ENCODE measurements at regions not wholly inside any gene's neighbourhood (a gene's known extent, or its start where the extent isn't known, plus 50 kb on each side); places are given as distances from the start of the nearest gene placed in this dataset.

DNA sequence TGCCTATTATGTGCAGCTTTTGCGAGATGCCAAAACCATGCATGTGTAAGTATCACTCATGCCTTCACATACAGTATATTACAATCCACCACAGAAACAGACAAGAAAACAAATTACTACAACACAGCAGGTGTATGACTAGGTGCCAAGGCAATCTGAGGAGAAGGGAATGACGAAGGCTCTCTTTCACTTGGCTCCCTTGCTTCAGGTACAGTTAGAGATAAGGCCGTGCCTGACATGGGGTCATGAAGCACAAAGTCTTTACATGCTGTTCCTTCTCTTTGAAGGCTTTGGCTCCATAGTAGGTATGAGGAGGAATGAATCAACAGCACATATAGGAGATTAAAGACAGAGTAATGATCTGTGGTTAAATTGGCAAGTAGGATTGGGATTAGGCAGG, 65.2 kb upstream of the FSHB start (continued):
- TF ChIP-seq CREB1 (CRISPR knock-in tag; IDR thresholded peaks at IDR 0.05; ENCODE audit: low read depth) (no peak), NANOG (IDR thresholded peaks at IDR 0.05; ENCODE audit: borderline replicate concordance) (no peak), EZH2phosphoT487 (IDR thresholded peaks at IDR 0.05; ENCODE audit: unreplicated experiment) (no peak)
- TF ChIP-seq, protein P1, sequence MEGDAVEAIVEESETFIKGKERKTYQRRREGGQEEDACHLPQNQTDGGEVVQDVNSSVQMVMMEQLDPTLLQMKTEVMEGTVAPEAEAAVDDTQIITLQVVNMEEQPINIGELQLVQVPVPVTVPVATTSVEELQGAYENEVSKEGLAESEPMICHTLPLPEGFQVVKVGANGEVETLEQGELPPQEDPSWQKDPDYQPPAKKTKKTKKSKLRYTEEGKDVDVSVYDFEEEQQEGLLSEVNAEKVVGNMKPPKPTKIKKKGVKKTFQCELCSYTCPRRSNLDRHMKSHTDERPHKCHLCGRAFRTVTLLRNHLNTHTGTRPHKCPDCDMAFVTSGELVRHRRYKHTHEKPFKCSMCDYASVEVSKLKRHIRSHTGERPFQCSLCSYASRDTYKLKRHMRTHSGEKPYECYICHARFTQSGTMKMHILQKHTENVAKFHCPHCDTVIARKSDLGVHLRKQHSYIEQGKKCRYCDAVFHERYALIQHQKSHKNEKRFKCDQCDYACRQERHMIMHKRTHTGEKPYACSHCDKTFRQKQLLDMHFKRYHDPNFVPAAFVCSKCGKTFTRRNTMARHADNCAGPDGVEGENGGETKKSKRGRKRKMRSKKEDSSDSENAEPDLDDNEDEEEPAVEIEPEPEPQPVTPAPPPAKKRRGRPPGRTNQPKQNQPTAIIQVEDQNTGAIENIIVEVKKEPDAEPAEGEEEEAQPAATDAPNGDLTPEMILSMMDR (conservative IDR thresholded peaks at IDR 0.05; ENCODE audit: low read depth in 2 of 2): no peak

DNA sequence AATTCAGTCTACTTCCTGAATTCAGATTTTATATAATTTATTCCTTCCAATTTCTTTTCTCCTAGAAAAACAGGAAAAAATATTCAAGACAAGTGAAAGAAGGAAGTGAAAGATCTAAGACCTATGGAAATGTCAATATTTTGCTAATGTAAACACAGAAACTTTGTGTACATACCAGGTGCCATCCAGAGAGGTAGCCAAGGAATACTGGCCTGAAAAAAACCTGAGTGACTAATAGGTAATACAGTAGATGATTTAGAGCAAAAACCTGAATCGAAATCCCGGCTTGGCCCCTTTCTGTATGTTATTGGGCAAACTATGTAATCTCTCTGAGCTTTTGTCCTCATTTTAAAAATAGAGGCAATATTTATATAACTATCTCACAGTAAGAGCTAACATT, 59.2 kb upstream of the FSHB start:
- no peaks in the 10 kb centered on the region for H3K9me2 ChIP-seq (ENCODE audit: insufficient read depth)
- Mint-ChIP-seq H3K27me3 (ENCODE audit: insufficient read depth, low read depth, poor library complexity) (no peaks in the 10 kb centered on the region), H3K9me3 (peaks cover 12% of the 10 kb centered on the region), H3K4me3 (no peak overlapping the region), H3K4me1 (no peaks in the 10 kb centered on the region), H3K27ac (no peak overlapping the region), H3K36me3 (ENCODE audit: low read depth) (peaks cover 8% of the 10 kb centered on the region)
- H3K4me1 ChIP-seq (ENCODE audit: insufficient read depth): no peaks in the 10 kb centered on the region
- ATAC-seq (no peak), DNase-seq (ENCODE audit: low spot score) (no peak)
- H3K4me3 ChIP-seq: no peak overlapping the region
- no peak for TF ChIP-seq NANOG (IDR thresholded peaks at IDR 0.05; ENCODE audit: borderline replicate concordance)
- TF ChIP-seq ZNF114 (CRISPR knock-in tag; IDR thresholded peaks at IDR 0.05): no peak
- TF ChIP-seq EZH2phosphoT487 (IDR thresholded peaks at IDR 0.05; ENCODE audit: unreplicated experiment): no peak
- no peaks in the 10 kb centered on the region for H3F3A ChIP-seq (replicated peaks; ENCODE audit: low read depth)
- H3K27ac ChIP-seq (ENCODE audit: low read depth): no peak overlapping the region
- no peak overlapping the region for H3K4me2 ChIP-seq
- no peaks in the 10 kb centered on the region for H3K79me2 ChIP-seq (replicated peaks; ENCODE audit: insufficient read depth)
- H4K20me1 ChIP-seq (replicated peaks; ENCODE audit: insufficient read depth): no peaks in the 10 kb centered on the region
- H2AFZ ChIP-seq: no peak overlapping the region
- no peaks in the 10 kb centered on the region for H3K27me3 ChIP-seq (ENCODE audit: insufficient read depth)
- no peaks in the 10 kb centered on the region for H3K36me3 ChIP-seq (ENCODE audit: insufficient read depth)

DNA sequence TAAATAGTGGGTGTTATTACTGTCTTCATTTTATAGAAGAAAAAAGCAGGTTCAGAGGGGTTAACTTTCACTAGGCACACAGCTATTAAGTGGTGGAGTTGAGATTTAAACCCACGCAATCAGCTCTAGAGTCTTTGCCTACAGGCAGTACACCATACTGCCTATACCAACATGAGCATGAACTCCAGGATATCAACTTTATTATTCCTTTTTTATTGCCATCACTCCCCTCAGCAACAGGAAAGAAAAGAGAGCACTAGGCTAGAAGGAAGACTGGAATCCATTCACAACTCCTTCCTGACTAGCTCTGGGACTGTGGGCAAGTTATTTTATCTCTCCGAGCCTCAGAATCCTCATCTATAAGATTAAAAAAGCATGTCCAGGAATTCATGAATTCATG, 58.7 kb upstream of the FSHB start:
- ATAC-seq (no peak), DNase-seq (ENCODE audit: low spot score) (no peak)
- TF ChIP-seq, protein P2, sequence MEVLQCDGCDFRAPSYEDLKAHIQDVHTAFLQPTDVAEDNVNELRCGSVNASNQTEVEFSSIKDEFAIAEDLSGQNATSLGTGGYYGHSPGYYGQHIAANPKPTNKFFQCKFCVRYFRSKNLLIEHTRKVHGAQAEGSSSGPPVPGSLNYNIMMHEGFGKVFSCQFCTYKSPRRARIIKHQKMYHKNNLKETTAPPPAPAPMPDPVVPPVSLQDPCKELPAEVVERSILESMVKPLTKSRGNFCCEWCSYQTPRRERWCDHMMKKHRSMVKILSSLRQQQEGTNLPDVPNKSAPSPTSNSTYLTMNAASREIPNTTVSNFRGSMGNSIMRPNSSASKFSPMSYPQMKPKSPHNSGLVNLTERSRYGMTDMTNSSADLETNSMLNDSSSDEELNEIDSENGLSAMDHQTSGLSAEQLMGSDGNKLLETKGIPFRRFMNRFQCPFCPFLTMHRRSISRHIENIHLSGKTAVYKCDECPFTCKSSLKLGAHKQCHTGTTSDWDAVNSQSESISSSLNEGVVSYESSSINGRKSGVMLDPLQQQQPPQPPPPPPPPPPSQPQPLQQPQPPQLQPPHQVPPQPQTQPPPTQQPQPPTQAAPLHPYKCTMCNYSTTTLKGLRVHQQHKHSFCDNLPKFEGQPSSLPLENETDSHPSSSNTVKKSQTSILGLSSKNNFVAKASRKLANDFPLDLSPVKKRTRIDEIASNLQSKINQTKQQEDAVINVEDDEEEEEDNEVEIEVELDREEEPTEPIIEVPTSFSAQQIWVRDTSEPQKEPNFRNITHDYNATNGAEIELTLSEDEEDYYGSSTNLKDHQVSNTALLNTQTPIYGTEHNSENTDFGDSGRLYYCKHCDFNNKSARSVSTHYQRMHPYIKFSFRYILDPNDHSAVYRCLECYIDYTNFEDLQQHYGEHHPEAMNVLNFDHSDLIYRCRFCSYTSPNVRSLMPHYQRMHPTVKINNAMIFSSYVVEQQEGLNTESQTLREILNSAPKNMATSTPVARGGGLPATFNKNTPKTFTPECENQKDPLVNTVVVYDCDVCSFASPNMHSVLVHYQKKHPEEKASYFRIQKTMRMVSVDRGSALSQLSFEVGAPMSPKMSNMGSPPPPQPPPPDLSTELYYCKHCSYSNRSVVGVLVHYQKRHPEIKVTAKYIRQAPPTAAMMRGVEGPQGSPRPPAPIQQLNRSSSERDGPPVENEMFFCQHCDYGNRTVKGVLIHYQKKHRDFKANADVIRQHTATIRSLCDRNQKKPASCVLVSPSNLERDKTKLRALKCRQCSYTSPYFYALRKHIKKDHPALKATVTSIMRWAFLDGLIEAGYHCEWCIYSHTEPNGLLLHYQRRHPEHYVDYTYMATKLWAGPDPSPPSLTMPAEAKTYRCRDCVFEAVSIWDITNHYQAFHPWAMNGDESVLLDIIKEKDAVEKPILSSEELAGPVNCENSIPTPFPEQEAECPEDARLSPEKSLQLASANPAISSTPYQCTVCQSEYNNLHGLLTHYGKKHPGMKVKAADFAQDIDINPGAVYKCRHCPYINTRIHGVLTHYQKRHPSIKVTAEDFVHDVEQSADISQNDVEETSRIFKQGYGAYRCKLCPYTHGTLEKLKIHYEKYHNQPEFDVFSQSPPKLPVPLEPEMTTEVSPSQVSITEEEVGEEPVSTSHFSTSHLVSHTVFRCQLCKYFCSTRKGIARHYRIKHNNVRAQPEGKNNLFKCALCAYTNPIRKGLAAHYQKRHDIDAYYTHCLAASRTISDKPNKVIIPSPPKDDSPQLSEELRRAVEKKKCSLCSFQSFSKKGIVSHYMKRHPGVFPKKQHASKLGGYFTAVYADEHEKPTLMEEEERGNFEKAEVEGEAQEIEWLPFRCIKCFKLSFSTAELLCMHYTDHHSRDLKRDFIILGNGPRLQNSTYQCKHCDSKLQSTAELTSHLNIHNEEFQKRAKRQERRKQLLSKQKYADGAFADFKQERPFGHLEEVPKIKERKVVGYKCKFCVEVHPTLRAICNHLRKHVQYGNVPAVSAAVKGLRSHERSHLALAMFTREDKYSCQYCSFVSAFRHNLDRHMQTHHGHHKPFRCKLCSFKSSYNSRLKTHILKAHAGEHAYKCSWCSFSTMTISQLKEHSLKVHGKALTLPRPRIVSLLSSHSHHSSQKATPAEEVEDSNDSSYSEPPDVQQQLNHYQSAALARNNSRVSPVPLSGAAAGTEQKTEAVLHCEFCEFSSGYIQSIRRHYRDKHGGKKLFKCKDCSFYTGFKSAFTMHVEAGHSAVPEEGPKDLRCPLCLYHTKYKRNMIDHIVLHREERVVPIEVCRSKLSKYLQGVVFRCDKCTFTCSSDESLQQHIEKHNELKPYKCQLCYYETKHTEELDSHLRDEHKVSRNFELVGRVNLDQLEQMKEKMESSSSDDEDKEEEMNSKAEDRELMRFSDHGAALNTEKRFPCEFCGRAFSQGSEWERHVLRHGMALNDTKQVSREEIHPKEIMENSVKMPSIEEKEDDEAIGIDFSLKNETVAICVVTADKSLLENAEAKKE (CRISPR knock-in tag; IDR thresholded peaks at IDR 0.05): no peak
- Histone ChIP-seq H3K9me2 (ENCODE audit: insufficient read depth) (no peaks in the 10 kb centered on the region), H3K4me3 (no peak overlapping the region), H3K27ac (ENCODE audit: low read depth) (no peak overlapping the region), H3F3A (replicated peaks; ENCODE audit: low read depth) (no peaks in the 10 kb centered on the region), H2AFZ (no peak overlapping the region), H3K4me2 (no peak overlapping the region), H3K79me2 (replicated peaks; ENCODE audit: insufficient read depth) (no peaks in the 10 kb centered on the region), H3K36me3 (ENCODE audit: insufficient read depth) (no peaks in the 10 kb centered on the region), H3K4me1 (ENCODE audit: insufficient read depth) (no peaks in the 10 kb centered on the region), H4K20me1 (replicated peaks; ENCODE audit: insufficient read depth) (no peaks in the 10 kb centered on the region), H3K27me3 (ENCODE audit: insufficient read depth) (no peaks in the 10 kb centered on the region)
- H3K27ac Mint-ChIP-seq: no peak overlapping the region
- H3K27me3 Mint-ChIP-seq (ENCODE audit: insufficient read depth, low read depth, poor library complexity): no peaks in the 10 kb centered on the region
- no peaks in the 10 kb centered on the region for H3K4me1 Mint-ChIP-seq
- H3K4me3 Mint-ChIP-seq: no peak overlapping the region
- peaks cover 17% of the 10 kb centered on the region for H3K9me3 Mint-ChIP-seq
- H3K36me3 Mint-ChIP-seq (ENCODE audit: low read depth): peaks cover 13% of the 10 kb centered on the region

All from GM23338 (cell line).